ENCODE measurements at regions not wholly inside any gene's neighbourhood (a gene's known extent, or its start where the extent isn't known, plus 50 kb on each side); places are given as distances from the start of the nearest gene placed in this dataset.
"Not testable (repeated sequence)": the region's sequence is repeated elsewhere in the genome, so short reads cannot be mapped to it uniquely, and the experiment has no call there.

DNA sequence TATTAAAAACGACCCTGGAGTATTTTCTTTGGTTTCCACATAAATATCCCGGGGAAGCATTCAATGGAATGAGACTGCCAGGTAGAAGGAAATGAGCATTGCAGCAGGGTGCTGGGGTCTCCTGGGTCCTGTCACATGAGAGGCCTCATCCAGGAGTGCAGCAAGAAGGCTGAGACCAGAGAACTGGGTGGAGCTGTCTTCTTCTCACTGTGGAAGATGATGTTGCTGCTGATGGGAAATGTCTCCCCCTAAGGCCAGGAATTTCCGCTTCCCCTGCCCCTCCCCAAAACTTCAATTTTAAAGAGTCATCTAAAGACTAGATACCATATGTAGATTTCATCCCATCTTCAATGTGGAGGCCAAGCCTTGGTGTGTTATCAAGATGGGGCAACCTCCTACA is 95.2 kb upstream of the SIX2 start:
- no peak for DNase-seq

DNA sequence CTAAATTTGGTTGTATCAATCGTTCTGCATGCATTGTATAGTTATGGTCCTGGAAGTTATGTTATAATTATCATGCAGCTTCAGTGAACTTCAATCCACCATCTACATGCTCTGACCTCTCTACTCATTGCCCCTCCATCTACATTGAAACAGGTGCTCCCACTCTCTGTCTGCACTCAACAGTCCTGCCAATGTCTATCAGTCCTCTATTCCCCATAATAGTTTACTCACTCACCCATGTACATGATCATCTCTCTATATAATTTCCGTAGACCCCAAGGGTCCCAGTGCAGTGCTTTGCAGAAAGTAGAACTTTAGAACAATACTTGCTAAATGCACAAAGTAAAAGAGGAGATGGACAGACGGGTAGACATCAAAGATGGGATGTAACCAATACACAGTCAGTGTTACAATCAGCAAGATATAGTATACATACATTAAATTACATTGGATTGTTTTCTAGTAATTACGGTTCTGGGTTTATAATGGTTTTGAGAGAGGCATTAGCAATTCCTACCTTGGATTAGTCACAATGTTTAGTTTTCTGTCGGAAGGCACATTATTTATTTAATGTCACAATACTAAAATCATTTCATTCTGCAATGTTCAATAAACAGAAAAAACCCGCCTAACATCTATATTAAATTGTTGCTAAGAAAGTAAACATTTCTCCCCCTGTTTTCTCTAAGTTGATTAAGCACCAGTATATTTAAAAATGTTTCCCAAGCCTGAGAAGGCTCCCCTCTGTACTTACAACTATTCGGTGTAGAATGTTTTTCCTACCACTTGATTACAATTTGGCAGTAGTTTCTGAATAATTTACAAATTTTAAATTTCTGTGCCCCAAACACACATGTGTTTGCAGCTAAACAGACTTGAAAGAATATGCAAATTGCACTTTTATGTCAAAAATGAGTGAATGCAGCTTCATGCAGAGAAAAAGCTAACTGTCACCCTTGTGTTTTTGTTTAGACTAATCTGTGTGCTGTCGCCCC is 94.4 kb upstream of the SIX2 start:
- no peak for DNase-seq

DNA sequence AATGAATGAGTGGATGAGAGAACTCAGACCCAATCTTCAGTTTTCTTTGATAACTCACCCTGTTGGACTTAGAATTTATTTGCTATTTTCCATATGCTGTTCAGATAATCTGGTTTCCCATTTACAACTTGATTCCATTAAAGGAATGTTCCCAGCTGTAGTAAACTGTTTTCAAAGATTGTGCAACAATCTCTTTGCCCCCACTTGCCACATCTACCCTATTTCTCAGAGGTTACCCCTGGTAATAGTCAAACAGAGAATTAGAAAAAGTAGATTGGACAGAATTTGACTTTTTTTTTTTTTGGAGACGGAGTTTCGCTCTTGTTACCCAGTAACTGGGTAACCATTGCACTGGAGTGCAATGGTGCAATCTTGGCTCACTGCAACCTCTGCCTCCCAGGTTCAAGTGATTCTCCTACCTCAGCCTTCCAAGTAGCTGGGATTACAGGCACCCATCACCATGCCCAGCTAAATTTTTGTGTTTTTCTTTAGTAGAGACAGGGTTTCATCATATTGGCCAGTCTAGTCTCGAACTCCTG is 93.4 kb upstream of the SIX2 start:
- DNase-seq: no peak

DNA sequence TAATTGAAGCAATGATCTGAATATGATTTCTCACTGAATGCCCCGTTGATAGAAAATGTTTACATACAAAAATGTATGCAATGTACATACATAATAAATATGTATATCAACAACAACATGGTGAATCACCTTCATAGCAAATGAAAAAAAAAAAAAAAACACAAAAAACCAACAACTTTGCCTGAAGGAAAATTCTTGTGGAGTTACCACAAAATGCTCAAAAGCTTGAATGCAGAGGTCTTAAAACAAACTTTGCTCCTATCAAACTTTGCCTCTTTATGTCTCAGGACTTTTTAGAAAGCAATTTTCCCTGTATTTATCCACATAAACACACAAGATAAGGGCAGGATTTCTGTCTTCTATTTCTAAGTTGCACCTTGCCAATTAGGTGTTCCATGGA is 92.9 kb upstream of the SIX2 start:
- DNase-seq: no peak

DNA sequence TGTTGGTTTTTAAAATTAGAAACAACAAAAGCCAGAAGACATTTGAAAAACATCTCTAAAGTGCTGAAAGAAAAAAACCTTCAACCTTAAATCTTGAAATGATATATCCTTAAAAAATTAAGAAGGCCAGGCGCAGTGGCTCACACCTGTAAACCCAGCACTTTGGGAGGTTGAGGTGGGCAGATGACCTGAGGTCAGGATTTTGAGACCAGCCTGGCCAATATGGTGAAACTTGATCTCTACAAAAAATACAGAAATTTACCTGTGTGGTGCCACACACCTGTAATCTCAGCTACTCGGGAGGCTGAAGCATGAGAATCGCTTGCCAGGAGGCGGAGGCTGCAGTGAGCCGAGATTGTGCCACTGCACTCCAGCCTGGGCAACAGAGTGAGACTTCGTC is 87.7 kb upstream of the SIX2 start:
- no peak for DNase-seq

DNA sequence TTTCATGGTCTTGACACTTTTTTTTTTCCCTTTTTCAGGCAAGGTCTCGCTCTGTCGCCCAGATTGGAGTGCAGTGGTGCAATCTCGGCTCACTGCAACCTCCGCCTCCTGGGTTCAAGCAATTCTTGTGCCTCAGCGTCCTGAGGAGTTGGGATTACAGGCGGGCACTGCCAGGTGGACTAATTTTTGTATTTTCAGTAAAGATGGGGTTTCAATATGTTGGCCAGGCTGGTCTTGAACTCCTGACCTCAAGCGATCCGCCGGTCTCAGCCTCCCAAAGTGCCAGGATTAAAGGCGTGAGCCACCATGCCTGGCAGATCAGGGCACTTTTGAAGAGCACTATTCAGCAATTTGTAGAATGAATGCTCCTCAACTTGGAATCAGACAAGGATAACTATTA is 86.8 kb upstream of the SIX2 start:
- DNase-seq: not testable (repeated sequence)

DNA sequence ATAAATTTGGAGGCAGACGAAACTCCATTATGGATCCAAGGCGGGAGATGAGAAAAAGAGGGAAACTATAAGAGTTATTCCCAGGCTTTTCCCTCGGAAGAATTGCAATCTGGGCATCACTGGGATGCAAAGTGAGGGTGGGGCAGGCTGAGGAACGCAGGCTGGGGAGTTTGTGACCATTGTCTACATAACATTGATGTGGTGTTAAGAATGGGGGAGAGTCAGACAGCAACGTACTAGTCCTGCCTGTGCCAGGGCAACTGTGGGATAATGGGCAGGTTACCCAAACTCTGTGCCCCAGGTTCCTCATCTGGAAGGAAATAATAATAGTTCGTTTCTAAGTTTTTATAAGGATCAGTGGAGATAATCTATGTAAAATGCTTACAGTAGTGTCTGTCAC is 84.4 kb upstream of the SIX2 start:
- DNase-seq: no peak

DNA sequence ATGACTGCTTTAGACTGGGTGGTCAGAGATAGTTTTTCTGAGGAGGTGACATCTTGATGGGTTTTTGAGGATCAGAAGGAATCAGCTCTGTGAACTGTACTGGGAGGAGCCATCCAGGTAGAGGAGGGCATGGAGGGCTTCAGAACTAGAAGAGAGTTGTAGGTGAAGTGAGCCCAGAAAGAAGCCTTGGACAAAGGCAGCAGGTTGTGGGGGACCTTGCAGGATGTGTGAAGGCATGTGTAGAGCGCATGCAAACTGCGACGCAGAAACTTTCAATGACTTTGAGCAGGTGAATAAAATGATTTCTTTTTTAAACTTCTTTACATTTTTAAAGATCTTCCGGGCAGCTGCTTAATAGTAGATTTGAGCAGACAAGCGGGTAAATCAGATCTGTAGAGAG is 83.9 kb upstream of the SIX2 start:
- no peak for DNase-seq

DNA sequence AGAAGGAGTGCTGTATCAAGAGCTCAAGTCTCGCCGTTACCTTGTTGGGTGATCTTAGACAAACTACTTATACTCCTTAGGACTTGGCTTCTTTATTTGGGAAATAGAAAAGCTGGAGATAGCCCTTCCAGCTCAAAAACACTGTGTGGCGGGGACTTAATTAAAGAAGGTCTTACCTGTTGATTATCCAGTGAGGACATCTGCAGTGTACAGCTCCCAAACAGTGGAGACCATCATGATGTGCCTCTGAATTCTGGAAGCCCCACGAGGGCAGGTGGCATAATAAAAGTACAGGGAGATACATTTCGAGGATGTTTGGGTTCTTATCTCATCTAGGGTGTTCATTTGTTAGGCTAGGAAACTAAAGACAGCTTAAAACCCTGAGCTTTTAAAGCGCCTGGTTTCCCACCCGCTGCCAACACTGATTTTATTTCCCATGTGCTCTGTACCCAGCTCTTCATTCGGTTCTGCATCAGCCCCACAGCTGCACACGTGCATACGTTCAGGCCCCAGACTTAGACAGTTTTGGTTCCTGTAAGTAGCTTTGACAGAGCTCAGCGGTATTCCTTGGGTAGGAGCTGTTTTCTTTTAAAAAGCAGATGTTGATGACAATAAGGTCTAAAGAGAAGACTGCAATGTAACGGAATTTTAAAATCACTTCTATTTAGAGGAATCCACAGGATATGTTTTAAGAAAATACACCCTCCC is 80.5 kb upstream of the SIX2 start:
- no peak for DNase-seq

DNA sequence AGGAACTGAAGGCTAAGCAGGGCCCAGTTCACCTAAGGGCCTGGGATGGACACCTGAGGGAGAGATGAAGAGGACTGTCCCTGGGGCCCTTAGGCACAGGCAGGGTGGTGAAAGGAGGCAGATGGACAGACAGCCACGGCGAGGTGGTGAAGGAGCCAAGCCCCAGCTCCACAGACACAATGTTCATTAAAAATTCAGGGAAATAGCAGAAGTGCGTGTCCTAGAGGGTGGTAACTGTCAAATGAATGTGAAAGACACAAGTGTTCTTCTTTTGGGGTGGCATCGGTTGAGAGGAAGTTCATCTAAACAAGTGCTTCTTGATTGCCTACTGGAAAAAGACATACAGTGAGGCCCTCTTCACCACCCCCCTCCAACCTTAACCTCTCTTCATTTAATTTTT is 76.2 kb upstream of the SIX2 start:
- no peak for DNase-seq

DNA sequence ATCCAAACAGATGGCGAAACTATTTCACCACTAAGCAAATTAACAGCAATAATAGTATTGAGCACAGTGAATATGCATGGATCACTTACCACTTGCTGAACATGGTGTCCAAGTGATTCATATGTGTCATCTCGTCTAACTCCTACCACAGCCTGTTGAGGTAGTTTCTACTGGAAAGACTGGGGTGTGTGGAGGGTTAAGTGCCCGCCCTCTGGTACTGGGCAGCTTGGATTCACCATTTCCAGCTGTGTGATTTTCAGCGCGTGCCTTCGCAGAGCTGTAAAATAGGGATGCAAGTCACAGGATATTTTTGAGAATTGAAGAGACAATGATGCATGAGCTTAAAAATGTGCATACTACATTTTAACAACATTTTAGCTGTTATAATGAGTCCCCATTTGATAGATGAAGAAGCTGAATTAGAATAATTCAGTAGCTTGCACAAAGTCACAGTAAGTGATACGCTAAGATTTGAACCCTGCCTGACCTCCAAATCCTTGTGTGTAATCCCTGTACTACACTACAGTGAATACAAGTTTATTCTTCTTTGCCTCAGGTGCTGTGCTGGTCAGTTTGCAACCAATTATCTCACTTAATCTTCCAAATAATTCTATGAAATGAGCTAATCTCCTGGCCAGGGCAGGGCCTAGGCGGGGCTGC is 75.2 kb upstream of the SIX2 start:
- no peak for DNase-seq

DNA sequence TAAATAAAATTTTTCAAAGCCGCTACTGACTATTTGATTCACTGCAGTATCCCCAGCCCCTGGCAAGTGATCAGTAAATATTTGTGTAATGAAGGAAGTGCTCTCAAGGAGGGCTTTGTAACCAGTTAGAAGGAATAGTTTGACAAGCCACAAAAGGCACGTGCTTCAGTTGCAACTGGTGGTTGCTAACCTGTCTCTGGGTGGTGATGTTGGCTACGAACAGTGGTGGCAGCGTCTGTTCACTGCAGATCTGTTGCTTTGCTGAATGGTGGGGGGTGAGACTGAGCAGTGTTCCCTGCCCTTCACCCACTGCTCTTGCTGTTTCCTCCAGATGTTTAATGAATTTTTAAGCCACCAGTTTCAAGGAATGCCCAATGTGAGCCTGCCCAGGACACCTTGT is 73.9 kb upstream of the SIX2 start:
- DNase-seq: no peak

DNA sequence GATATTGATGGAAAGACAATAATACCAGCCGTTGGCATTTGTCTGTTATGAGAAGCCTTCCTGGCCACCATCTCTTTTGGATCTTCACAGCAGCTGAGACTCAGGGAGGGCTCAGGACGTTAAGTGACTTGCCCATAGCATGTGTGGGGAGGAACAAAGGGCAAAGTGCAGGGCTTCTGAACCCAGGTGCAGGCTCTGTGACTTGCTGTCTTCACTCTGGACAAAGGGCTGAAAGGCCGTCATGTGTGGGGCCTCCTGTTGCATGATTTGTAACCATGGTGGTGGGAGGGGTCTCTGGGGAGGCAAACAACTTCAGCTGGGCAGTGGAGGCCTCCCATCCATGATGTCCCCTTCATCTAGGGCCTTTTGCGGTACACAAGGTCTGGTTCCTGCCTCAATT is 65.5 kb upstream of the SIX2 start:
- no peak for DNase-seq

DNA sequence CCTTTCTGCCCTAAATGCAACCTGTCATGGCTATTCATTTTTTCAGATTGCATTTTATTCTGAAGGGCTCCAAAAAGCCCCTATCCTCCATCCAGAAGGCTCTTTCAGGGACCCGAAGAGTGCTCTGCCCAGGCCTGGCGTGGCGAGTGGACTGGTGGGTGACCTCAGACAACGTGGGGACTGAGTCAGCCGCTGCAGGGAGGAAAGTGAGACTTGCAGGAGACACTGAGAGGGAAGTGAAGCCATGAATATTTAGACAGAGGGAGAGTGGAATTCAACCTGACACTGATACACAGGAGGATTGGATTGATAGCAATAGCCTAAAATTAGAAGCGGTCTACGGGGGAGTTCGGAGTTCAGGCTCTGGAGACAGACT is 63.6 kb upstream of the SIX2 start:
- DNase-seq: no peak

DNA sequence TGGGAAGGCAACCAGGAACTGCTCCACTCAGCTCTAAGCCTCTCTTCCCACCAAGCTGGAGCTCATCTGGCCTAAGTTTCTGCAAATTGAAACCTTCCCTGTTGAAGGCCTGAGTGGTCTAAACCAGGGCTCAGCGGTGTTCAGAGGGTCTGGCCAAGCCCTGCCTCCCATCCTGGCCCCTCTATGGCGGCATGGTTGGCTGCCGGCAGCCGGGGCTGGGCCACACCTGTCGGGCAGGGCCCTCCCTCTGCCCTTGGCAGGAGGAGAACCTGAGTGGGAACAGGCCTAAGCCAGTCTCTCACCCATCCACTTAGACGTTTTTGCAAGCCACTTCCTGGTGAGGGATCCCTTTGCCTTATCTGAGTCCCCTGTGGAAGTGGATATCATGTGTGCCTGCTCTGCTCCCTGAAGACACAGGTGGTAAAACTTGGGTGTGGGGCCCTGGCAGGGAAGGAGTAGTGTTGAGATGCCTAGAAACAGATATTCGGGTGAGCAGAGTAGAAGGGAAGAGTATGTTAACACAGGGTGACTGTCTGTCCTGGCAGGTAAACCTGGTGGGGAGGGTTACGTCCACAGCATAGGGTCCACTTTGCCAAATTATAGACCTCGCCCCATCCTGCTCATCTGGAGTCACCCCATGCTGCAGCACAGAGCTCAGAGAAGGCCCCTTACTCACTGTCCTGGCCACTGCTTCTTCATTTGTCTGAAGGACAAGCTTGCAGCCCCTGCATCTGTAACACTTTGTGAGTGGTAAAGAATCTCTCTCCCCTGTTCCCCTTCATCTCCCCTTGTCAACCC is 63.0 kb upstream of the SIX2 start:
- DNase-seq: no peak

DNA sequence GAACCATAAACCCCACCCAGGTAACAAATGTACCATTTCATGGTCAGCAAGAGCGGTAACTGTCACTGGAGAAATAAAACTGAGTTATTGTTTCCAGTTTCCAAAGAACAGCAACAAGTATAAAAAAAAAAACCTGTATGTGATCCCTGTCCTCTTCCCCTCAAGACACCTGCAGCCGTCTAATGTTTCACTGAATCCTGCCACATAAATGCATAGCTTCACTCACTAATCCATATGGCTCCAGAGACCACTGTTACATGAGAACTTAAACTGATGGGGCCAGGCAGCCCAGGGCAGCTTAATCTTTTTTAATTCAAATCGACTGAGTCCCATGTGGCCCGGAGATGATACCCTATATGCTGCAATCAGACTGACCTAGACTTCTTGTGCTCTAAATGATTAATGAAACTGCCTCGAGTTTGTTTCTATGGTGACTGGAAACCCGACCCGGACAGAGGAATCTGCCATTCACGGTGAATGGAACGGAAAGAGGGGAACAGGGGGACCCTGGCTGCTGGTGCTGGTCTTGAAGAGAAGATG is 60.9 kb upstream of the SIX2 start:
- DNase-seq: no peak

DNA sequence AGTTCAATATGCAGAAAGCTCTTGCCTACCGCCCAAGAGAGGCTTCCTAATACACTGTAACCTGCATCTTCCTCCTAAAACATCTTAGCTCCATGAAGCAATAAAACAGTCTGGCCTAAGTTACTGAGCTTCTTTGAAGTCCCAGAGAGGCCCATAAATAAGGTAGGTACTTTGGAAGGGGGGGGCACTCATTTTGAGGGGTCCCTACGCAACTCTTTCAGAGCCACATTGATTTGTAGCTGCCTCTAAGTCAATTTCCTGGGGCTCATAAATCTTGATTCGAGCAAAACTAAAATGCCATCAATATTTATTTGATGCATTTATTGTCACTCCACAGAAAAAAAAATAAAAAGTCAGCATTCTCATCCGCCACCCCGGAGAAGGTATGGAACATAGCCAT is 60.4 kb upstream of the SIX2 start:
- no peak for DNase-seq

DNA sequence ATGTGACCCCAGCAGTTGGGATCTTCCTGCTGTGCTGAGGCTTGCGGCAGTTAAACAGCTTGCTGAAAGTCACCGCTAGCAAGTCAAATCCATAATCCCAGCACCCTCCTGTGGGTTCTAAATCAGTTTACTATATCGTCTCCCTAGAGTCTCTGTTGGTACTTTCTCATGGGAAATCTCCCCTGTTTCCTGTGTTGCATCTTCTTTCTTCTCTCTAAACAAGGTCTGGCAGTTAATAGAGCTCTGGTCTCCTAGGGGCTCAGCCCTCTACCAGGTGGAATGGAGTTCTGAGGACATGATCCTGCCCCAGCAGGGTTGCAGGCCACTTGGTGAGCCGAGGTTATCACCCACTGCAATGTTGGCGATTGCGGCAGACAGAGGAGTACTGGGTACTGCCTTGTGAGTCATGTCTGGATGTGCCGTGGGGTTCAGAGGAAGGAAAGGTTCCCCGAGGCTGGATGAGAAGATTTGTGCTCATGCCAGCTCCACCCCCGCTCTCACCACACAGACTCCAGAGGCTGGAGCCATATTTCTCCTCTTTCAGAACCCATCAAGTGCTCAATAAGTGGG is 59.4 kb upstream of the SIX2 start:
- no peak for DNase-seq

DNA sequence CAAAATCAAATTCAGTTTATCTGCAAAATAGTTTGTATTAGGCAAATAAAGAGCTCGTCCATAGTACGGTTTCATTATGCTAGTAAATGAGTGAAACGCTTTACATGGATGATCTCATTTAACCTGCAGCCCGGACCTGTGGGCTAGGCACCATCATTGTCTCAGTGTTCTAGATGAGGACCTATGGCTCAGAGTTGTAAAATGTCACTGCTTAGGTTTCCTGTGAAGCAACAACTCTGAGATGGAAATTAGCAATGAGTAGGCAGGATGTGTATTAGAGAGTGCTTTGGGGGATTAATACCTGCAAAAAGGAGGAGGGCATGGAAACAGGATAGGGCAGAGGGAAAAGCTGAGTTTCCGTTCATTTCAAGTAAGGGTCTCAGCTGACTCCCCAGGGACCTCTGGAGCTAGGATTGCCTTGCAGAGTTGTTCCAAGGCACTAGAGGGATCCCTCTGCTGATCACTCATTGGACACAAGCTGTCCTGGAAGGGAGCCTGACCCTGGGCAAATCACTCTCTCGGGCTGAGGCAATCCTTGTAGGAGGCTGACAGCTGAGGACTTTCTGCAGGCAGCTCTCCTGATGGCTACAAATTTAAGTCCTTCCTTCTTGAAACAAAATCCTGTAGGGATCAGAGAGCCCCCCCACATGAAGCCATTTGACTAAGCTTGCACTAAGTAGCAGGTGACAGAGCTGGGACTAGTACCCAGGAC is 58.8 kb upstream of the SIX2 start:
- DNase-seq: no peak

Measured in hindlimb muscle (tissue), 1 donor.